Osteoblast (primary cell): ENCODE measurements at regions not wholly inside any gene's neighbourhood (a gene's known extent, or its start where the extent isn't known, plus 50 kb on each side); places are given as distances from the start of the nearest gene placed in this dataset.

ENCODE experiments used
- DNase-seq: peaks from one replicate; pipeline ENCODE4 v3.0.0; 2011; ENCODE audit warnings: low spot score, mixed read lengths; ENCODE audit not compliant: insufficient read length; ENCODE audit errors: missing footprints
- H2AFZ ChIP-seq: 2 replicates; pipeline ENCODE4 v1.6.0; 2011; ENCODE audit warnings: mild to moderate bottlenecking, low read length
- H3K27ac ChIP-seq: 2 replicates; pipeline ENCODE4 v1.5.1; 2011; ENCODE audit warnings: mild to moderate bottlenecking, low read depth, low read length, moderate library complexity
- H3K27me3 ChIP-seq: 2 replicates; pipeline ENCODE4 v1.6.0; 2012; ENCODE audit warnings: mild to moderate bottlenecking, control low read depth, inconsistent platforms, low read length, moderate library complexity; ENCODE audit not compliant: insufficient read depth
- H3K36me3 ChIP-seq: 2 replicates; pipeline ENCODE4 v1.5.1; 2011; ENCODE audit warnings: mild to moderate bottlenecking, low read length, control low read depth, moderate library complexity; ENCODE audit not compliant: insufficient read depth
- H3K4me1 ChIP-seq: 2 replicates; pipeline ENCODE4 v1.5.1; 2011; ENCODE audit warnings: mild to moderate bottlenecking, low read length, control low read depth, moderate library complexity; ENCODE audit not compliant: insufficient read depth
- H3K4me2 ChIP-seq: 2 replicates; pipeline ENCODE4 v1.6.0; 2011; ENCODE audit warnings: mild to moderate bottlenecking, low read length; ENCODE audit not compliant: insufficient read depth
- H3K4me3 ChIP-seq: fragments of 200-600 bp; sonication (generic); 3 replicates; pipeline ENCODE4 v1.5.1; 2012; ENCODE audit warnings: mild to moderate bottlenecking, low read length, inconsistent platforms; ENCODE audit not compliant: insufficient read depth
- H3K79me2 ChIP-seq: 2 replicates; pipeline ENCODE4 v1.6.0; 2012; ENCODE audit warnings: mild to moderate bottlenecking, low read length, control low read depth, inconsistent platforms; ENCODE audit not compliant: insufficient read depth
- H3K9me3 ChIP-seq: 2 replicates; pipeline ENCODE4 v1.5.1; 2011; ENCODE audit warnings: low read depth, low read length, control low read depth
- H4K20me1 ChIP-seq: 2 replicates; pipeline ENCODE4 v1.6.0; 2012; ENCODE audit warnings: mild to moderate bottlenecking, low read length, control low read depth; ENCODE audit not compliant: insufficient read depth
- TF ChIP-seq, protein P1 (sequence below): IDR thresholded peaks from 2 replicates; pipeline ENCODE4 v1.5.1; 2011; ENCODE audit warnings: mild to moderate bottlenecking, low read depth, low read length, moderate library complexity; ENCODE audit errors: extremely low read depth

DNA sequence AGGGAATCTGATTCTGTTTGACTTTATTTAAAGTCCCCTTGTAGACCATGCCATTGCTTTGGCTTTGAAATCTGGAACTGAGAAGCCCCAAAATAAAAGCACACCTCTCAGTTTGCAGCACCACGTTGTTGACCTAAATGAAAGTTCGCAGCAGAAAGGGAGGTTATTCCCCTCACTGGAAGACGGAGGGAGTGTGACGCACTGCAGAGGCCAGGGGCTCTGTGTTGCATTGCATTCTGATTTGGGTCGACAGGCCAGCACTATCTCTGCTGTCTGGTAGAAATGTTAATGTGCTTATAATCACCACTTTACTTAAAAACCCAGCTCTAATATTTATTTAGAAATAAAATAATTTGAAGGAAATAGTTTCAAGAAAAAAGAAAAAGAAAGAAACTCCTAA lies 675.2 kb upstream of the NR5A2 start:
- H3K79me2 ChIP-seq, result no peaks in the 10 kb centered on the region
- no peak for DNase-seq
- no peak overlapping the region for H3K4me2 ChIP-seq
- no peaks in the 10 kb centered on the region for H4K20me1 ChIP-seq
- TF ChIP-seq, protein P1, sequence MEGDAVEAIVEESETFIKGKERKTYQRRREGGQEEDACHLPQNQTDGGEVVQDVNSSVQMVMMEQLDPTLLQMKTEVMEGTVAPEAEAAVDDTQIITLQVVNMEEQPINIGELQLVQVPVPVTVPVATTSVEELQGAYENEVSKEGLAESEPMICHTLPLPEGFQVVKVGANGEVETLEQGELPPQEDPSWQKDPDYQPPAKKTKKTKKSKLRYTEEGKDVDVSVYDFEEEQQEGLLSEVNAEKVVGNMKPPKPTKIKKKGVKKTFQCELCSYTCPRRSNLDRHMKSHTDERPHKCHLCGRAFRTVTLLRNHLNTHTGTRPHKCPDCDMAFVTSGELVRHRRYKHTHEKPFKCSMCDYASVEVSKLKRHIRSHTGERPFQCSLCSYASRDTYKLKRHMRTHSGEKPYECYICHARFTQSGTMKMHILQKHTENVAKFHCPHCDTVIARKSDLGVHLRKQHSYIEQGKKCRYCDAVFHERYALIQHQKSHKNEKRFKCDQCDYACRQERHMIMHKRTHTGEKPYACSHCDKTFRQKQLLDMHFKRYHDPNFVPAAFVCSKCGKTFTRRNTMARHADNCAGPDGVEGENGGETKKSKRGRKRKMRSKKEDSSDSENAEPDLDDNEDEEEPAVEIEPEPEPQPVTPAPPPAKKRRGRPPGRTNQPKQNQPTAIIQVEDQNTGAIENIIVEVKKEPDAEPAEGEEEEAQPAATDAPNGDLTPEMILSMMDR, result no peak
- no peak overlapping the region for H3K4me3 ChIP-seq
- no peaks in the 10 kb centered on the region for H3K4me1 ChIP-seq
- no peak overlapping the region for H2AFZ ChIP-seq
- H3K27ac ChIP-seq, result no peak overlapping the region
- no peaks in the 10 kb centered on the region for H3K36me3 ChIP-seq
- no peaks in the 10 kb centered on the region for H3K9me3 ChIP-seq
- H3K27me3 ChIP-seq, result no peaks in the 10 kb centered on the region

DNA sequence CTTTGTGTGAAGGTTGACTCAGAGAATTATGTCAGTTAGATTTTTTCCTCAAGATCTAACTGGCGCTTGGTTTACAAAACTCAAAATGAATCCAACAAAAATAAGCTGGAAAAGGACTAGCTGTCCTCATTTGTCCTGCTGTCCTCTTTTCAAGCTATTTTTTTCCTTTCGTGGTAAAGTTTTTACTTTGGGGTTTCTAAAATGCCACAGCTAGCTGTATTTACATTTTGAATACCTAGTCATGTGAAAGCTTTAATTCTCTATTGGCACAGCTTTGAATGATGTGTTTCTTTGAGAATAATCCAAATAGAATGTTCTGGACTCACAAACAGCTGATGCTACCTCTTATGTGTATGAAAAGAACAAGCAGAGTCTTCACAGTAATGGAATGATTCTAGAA lies 673.6 kb upstream of the NR5A2 start:
- H3K9me3 ChIP-seq, result no peaks in the 10 kb centered on the region
- H3K27me3 ChIP-seq, result no peaks in the 10 kb centered on the region
- TF ChIP-seq, protein P1, result no peak
- H3K27ac ChIP-seq, result no peak overlapping the region
- no peaks in the 10 kb centered on the region for H4K20me1 ChIP-seq
- H3K36me3 ChIP-seq, result no peaks in the 10 kb centered on the region
- no peaks in the 10 kb centered on the region for H3K79me2 ChIP-seq
- H3K4me3 ChIP-seq, result no peak overlapping the region
- H3K4me1 ChIP-seq, result no peaks in the 10 kb centered on the region
- DNase-seq, result no peak
- H3K4me2 ChIP-seq, result no peak overlapping the region
- H2AFZ ChIP-seq, result no peak overlapping the region

DNA sequence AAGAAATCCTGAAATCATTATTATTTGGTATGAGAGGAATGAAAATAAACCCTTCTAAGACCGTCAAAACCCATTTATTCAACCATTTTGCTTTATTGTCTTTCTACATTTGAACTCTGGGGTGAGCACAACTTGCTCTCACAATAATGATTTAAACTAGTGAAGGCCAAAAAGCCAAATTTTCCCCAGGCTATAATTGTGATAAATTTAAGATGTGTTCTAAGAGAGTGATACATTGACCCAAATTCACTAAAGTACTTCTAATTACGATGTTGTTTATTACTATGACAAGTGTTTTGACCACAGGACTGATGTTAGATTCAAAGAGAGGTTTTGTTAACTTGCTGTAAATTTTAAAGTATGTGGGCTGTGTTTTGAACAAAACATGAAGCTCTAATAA lies 670.9 kb upstream of the NR5A2 start:
- Histone ChIP-seq H3K4me1 (no peaks in the 10 kb centered on the region), H2AFZ (no peak overlapping the region), H3K79me2 (no peaks in the 10 kb centered on the region), H3K27ac (no peak overlapping the region), H4K20me1 (no peaks in the 10 kb centered on the region), H3K9me3 (no peaks in the 10 kb centered on the region), H3K36me3 (no peaks in the 10 kb centered on the region), H3K4me3 (no peak overlapping the region), H3K4me2 (no peak overlapping the region), H3K27me3 (no peaks in the 10 kb centered on the region)
- TF ChIP-seq, protein P1, result no peak
- DNase-seq, result no peak

DNA sequence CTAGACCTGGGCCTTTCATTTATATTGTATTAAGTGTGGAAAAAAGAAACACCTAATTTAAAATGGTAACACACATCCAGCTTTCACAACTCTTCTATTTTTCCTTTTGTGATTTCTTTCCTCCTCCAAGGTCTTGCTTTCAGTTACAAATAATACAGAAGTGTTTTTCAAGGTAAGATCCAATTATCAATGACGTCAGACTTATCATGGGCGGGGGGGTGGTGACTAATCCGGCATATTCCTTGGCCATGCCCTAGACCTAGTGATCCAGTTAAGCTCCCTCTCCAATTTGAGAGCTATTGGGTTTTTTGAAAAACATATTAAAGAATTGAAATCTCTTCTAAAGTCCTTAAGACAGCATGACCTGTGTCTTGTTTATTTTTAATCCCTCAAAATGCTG lies 669.9 kb upstream of the NR5A2 start:
- TF ChIP-seq, protein P1, result no peak
- no peaks in the 10 kb centered on the region for H3K79me2 ChIP-seq
- H3K4me2 ChIP-seq, result no peak overlapping the region
- DNase-seq, result no peak
- no peaks in the 10 kb centered on the region for H3K4me1 ChIP-seq
- H3K27ac ChIP-seq, result no peak overlapping the region
- no peak overlapping the region for H3K4me3 ChIP-seq
- no peaks in the 10 kb centered on the region for H3K27me3 ChIP-seq
- H2AFZ ChIP-seq, result no peak overlapping the region
- no peaks in the 10 kb centered on the region for H3K36me3 ChIP-seq
- H4K20me1 ChIP-seq, result no peaks in the 10 kb centered on the region
- no peaks in the 10 kb centered on the region for H3K9me3 ChIP-seq
